GM13976 (cell line): ENCODE measurements at regions not wholly inside any gene's neighbourhood (a gene's known extent, or its start where the extent isn't known, plus 50 kb on each side); places are given as distances from the start of the nearest gene placed in this dataset.

Experiments
- DNase-seq: peaks from one replicate; pipeline ENCODE4 v3.0.0; 2012; ENCODE audit warnings: low spot score
- CTCF ChIP-seq: IDR thresholded peaks from 2 replicates; pipeline ENCODE4 v1.5.1; 2012; ENCODE audit warnings: borderline replicate concordance, mild to moderate bottlenecking; ENCODE audit not compliant: insufficient read depth; ENCODE audit errors: extremely low read depth, missing control alignments, control extremely low read depth
- in situ Hi-C: fragments of 300-500 bp; cut with MboI; formaldehyde crosslinking; loops from one replicate; pipeline ENCODE4 v1.12.0; 2022; ENCODE audit warnings: low sequenced_read_pairs, mixed read lengths, inconsistent platforms; ENCODE audit not compliant: unreplicated experiment

GRCh38 chr7:131100357-131101054 lies 227.2 kb upstream of the MKLN1 start:
- in situ Hi-C loops: no loop called here
- no peak for DNase-seq
- TF ChIP-seq CTCF: no peak

DNA sequence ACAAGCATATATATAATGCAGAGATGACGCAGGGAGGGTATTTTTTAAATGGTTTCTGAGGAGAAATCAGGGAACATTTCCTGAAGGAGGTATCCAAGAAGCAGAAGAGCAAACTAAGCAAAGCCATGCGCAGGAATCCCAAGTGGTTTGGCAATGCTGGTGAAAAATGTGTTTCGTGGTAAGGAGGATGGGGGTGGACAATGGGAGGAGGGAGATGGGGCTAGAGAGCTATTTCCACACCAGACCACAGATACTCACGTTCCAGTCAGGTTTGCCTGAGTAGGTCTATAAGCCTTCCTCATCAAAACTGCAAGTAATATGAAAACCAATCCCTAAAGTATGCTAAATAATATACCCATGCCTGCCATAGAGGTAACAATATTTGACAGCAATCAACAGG lies 223.7 kb upstream of the MKLN1 start:
- no peak for DNase-seq
- in situ Hi-C loops: no loop called here
- no peak for TF ChIP-seq CTCF

GRCh38 chr7:131104596-131105293 lies 222.9 kb upstream of the MKLN1 start:
- no peak for TF ChIP-seq CTCF
- DNase-seq: no peak
- in situ Hi-C loops: no loop called here

- no peak for DNase-seq
- in situ Hi-C loops: no loop called here
- no peak for TF ChIP-seq CTCF
These were observed 222.3 kb upstream of the MKLN1 start for GRCh38 chr7:131105294-131105798.

GRCh38 chr7:131105799-131106680 lies 221.6 kb upstream of the MKLN1 start:
- DNase-seq: peak; percentile 84
- in situ Hi-C loops: no loop called here
- no peak for TF ChIP-seq CTCF

DNA sequence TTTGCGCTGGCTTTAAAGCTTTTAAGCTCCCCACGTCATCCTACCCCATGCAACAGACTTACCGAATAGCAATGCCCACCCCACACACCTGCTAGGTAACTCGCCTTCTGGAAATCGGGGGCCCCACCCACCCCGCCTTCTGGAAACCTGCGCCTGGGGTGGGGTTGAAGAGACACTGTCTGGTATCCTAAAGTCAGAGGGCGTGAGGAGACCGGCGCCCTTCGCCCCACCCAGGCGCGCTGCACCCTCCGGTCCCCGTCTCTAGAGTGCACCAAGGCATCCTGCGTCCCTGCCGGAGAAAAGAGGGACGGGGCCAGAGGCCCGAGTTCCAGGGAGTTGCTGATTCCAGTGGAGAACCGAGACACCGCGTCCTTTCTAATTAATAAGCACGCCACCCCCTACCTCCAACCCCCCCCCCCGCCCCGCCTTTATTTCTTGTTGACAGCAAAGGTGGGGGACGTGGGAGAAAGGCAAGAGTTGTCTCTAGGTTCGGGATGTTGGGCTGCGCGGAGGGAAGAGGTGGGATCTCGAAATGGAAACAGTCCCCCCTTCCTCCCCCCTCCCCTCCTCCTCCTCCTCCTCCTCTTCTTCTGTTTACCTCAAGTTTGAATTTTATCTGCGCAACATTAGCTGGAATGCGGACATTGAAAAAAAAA lies 220.9 kb upstream of the MKLN1 start:
- no peak for TF ChIP-seq CTCF
- DNase-seq: no peak
- in situ Hi-C loops: no loop called here
